ENCODE measurements at regions not wholly inside any gene's neighbourhood (a gene's known extent, or its start where the extent isn't known, plus 50 kb on each side); places are given as distances from the start of the nearest gene placed in this dataset.

DNA sequence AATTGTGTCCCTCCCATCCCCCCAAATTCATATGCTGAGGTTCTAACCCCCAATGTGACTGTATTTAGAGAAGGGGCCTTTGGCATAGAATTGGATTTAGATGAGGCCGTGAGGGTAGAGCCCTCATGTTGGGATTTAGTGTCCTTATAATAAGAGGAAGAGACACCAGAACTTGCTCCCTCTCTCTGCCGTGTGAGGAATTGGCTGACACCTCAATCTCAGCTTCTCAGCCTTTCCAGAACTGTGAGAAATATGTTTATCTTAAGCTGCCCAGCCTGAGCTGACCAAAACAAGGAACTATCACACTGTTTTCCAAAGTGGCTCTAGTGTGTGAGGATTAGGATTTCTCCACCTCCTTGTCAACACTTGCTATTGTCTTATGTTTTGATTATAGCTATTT, 400.0 kb upstream of the FZD8 start (continued):
- TF ChIP-seq EGR1 (IDR thresholded peaks at IDR 0.05; ENCODE audit: borderline replicate concordance in 1 of 2, low read depth in 2 of 2, low read length in 2 of 2) (no peak), POLR2AphosphoS5 (IDR thresholded peaks at IDR 0.05; ENCODE audit: low read length) (no peak), LARP7 (IDR thresholded peaks at IDR 0.05) (no peak), SMAD5 (IDR thresholded peaks at IDR 0.05; ENCODE audit: low read depth) (no peak), CREB1 (IDR thresholded peaks at IDR 0.05; ENCODE audit: low read depth) (no peak)

- 15% methylated on average over 3 of the region's 3 CpGs for WGBS (ENCODE audit: insufficient coverage, insufficient replicate concordance, low lambda C conversion rate, missing lambda C conversion rate)
- ChIA-PET RAD21 (ENCODE audit: unreplicated experiment) (no interaction called here), POLR2A (no interaction called here), SMC1A (ENCODE audit: uncharacterized antibody, unreplicated experiment) (no interaction called here), CTCF (no interaction called here)
- ATAC-seq (no peak), FAIRE-seq (no peak), DNase-seq (ENCODE audit: low read depth, low spot score) (no peak)
- Histone ChIP-seq H3K9ac (ENCODE audit: control insufficient read depth, insufficient read depth, low read length) (no peak overlapping the region), H3K4me1 (ENCODE audit: control insufficient read depth, insufficient read depth, low read length) (no peaks in the 10 kb centered on the region), H3K36me3 (ENCODE audit: control insufficient read depth in 2 of 2, insufficient read depth in 2 of 2, low read length in 1 of 2) (no peaks in the 10 kb centered on the region), H4K20me1 (ENCODE audit: control insufficient read depth, insufficient read depth) (no peaks in the 10 kb centered on the region), H3K4me2 (ENCODE audit: control insufficient read depth, insufficient read depth) (no peak overlapping the region), H3K4me3 (no peak overlapping the region), H3K27ac (ENCODE audit: control insufficient read depth, insufficient read depth) (no peak overlapping the region), H2AFZ (ENCODE audit: control insufficient read depth, low read depth, low read length) (no peak overlapping the region), H3K27me3 (replicated peaks in 1 of 2; ENCODE audit: control insufficient read depth in 2 of 2, insufficient read depth in 2 of 2, low read length in 1 of 2) (no peaks in the 10 kb centered on the region), H3K79me2 (ENCODE audit: control insufficient read depth, insufficient read depth, low read length) (no peaks in the 10 kb centered on the region), H3K9me3 (replicated peaks; ENCODE audit: control insufficient read depth, insufficient read depth, low read length) (no peaks in the 10 kb centered on the region)
- intact Hi-C loops (cut with micrococcal nuclease; ENCODE audit: unreplicated experiment) (no loop called here), in situ Hi-C loops (cut with MboI) (no loop called here)
- no TSS peak for BruUV-seq (replicated peaks)
- TF ChIP-seq ATF7 (IDR thresholded peaks at IDR 0.05; ENCODE audit: low read depth), result no peak
- TF ChIP-seq ZNF24 (IDR thresholded peaks at IDR 0.05), result no peak
- TF ChIP-seq SRF (IDR thresholded peaks at IDR 0.05; ENCODE audit: low read depth in 2 of 2, low read length in 2 of 2), result no peak
- TF ChIP-seq, protein P1, sequence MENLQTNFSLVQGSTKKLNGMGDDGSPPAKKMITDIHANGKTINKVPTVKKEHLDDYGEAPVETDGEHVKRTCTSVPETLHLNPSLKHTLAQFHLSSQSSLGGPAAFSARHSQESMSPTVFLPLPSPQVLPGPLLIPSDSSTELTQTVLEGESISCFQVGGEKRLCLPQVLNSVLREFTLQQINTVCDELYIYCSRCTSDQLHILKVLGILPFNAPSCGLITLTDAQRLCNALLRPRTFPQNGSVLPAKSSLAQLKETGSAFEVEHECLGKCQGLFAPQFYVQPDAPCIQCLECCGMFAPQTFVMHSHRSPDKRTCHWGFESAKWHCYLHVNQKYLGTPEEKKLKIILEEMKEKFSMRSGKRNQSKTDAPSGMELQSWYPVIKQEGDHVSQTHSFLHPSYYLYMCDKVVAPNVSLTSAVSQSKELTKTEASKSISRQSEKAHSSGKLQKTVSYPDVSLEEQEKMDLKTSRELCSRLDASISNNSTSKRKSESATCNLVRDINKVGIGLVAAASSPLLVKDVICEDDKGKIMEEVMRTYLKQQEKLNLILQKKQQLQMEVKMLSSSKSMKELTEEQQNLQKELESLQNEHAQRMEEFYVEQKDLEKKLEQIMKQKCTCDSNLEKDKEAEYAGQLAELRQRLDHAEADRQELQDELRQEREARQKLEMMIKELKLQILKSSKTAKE (IDR thresholded peaks at IDR 0.05; ENCODE audit: low read depth, poor library complexity, severe bottlenecking), result no peak
- TF ChIP-seq MTA2 (IDR thresholded peaks at IDR 0.05; ENCODE audit: low read depth), result no peak
- TF ChIP-seq, protein P2, sequence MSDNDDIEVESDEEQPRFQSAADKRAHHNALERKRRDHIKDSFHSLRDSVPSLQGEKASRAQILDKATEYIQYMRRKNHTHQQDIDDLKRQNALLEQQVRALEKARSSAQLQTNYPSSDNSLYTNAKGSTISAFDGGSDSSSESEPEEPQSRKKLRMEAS (IDR thresholded peaks at IDR 0.05; ENCODE audit: low read depth, low read length), result no peak
- TF ChIP-seq CHD4 (IDR thresholded peaks at IDR 0.05), result no peak
- no peak for TF ChIP-seq ATF2 (IDR thresholded peaks at IDR 0.05; ENCODE audit: low read length)
- TF ChIP-seq, protein P3, sequence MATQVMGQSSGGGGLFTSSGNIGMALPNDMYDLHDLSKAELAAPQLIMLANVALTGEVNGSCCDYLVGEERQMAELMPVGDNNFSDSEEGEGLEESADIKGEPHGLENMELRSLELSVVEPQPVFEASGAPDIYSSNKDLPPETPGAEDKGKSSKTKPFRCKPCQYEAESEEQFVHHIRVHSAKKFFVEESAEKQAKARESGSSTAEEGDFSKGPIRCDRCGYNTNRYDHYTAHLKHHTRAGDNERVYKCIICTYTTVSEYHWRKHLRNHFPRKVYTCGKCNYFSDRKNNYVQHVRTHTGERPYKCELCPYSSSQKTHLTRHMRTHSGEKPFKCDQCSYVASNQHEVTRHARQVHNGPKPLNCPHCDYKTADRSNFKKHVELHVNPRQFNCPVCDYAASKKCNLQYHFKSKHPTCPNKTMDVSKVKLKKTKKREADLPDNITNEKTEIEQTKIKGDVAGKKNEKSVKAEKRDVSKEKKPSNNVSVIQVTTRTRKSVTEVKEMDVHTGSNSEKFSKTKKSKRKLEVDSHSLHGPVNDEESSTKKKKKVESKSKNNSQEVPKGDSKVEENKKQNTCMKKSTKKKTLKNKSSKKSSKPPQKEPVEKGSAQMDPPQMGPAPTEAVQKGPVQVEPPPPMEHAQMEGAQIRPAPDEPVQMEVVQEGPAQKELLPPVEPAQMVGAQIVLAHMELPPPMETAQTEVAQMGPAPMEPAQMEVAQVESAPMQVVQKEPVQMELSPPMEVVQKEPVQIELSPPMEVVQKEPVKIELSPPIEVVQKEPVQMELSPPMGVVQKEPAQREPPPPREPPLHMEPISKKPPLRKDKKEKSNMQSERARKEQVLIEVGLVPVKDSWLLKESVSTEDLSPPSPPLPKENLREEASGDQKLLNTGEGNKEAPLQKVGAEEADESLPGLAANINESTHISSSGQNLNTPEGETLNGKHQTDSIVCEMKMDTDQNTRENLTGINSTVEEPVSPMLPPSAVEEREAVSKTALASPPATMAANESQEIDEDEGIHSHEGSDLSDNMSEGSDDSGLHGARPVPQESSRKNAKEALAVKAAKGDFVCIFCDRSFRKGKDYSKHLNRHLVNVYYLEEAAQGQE (IDR thresholded peaks at IDR 0.05; ENCODE audit: low read depth, low read length), result no peak
- TF ChIP-seq SREBF2 (IDR thresholded peaks at IDR 0.05; ENCODE audit: low read length), result no peak
- no peak for TF ChIP-seq BHLHE40 (IDR thresholded peaks at IDR 0.05; ENCODE audit: borderline replicate concordance in 1 of 2, low read depth in 2 of 2, low read length in 1 of 2)
- no peak for TF ChIP-seq YY1 (IDR thresholded peaks at IDR 0.05; ENCODE audit: low read depth, low read length)
- TF ChIP-seq POLR2AphosphoS5 (IDR thresholded peaks at IDR 0.05; ENCODE audit: low read length), result no peak
- TF ChIP-seq RBBP5 (conservative IDR thresholded peaks at IDR 0.05), result no peak
- no peak for TF ChIP-seq LARP7 (IDR thresholded peaks at IDR 0.05)
Observed at GRCh38 chr10:36038316-36038955, 396.3 kb upstream of the FZD8 start.
